SK-N-SH (cell line): ENCODE measurements at regions not wholly inside any gene's neighbourhood (a gene's known extent, or its start where the extent isn't known, plus 50 kb on each side); places are given as distances from the start of the nearest gene placed in this dataset.

Experiments used
- CTCF ChIA-PET: fragments of 300-600, 350-600 bp; formaldehyde crosslinking; extraction: SDS; loops from one replicate; lab custom pipeline; 2021; lab: Yijun Ruan, JAX
- POLR2A ChIA-PET: fragments of 350-600 bp; sonication (Branson Sonifier 250); formaldehyde crosslinking; extraction: SDS; loops from one replicate; lab custom pipeline; 2020; ENCODE audit warnings: antibody characterized with exemption, inconsistent platforms; lab: Yijun Ruan, JAX
- DNase-seq: peaks from one replicate; pipeline ENCODE4 v3.0.0; 2012
- H2AFZ ChIP-seq: fragments of 200-600 bp; sonication (generic); 2 replicates; pipeline ENCODE4 v1.8.1; 2016; ENCODE audit warnings: antibody characterized with exemption, mild to moderate bottlenecking, low read depth
- H3F3A ChIP-seq: fragments of 200-600 bp; sonication (generic); replicated peaks from 2 replicates; pipeline ENCODE3; 2016; ENCODE audit warnings: antibody characterized with exemption, mild to moderate bottlenecking; ENCODE audit not compliant: insufficient read depth
- H3K27ac ChIP-seq, 2 experiments: fragments of 200-500 bp in 1 of 2; fragments of 200-600 bp in 1 of 2; sonication (Bioruptor generic) in 1 of 2; sonication (generic), shearing (Covaris generic) in 1 of 2; 2 replicates each; pipeline versions ENCODE4 v1.5.1 to v1.6.1; 2014 to 2016; ENCODE audit warnings: low read depth in 2 of 2, inconsistent platforms in 1 of 2, low read length in 1 of 2, mild to moderate bottlenecking in 1 of 2, mixed read lengths in 1 of 2
- H3K27me3 ChIP-seq: fragments of 200-600 bp; sonication (generic), shearing (Covaris generic); 2 replicates; pipeline ENCODE4 v1.6.1; 2016; ENCODE audit warnings: mixed run types; ENCODE audit not compliant: insufficient read depth
- H3K36me3 ChIP-seq, 2 experiments: fragments of 200-500 bp in 1 of 2; fragments of 200-600 bp in 1 of 2; sonication (Bioruptor generic) in 1 of 2; sonication (generic) in 1 of 2; replicated peaks in 1 of 2; 2 replicates each; pipeline versions ENCODE3 to v1.5.1; 2014 to 2016; ENCODE audit warnings: low read length in 1 of 2, mild to moderate bottlenecking in 1 of 2; ENCODE audit not compliant: insufficient read depth in 2 of 2, control insufficient read depth in 1 of 2
- H3K4me1 ChIP-seq, 2 experiments: fragments of 200-500 bp in 1 of 2; fragments of 200-600 bp in 1 of 2; sonication (Bioruptor generic) in 1 of 2; sonication (generic), shearing (Covaris generic) in 1 of 2; 2 replicates each; pipeline versions ENCODE4 v1.5.1 to v1.6.1; 2014 to 2016; ENCODE audit warnings: low read depth in 1 of 2, low read length in 1 of 2, mixed run types in 1 of 2; ENCODE audit not compliant: insufficient read depth in 2 of 2, control insufficient read depth in 1 of 2
- H3K4me2 ChIP-seq: fragments of 200-600 bp; sonication (generic), shearing (Covaris generic); 2 replicates; pipeline ENCODE4 v1.6.1; 2017; ENCODE audit warnings: mixed run types
- H3K4me3 ChIP-seq, 2 experiments: fragments of 200-500 bp in 1 of 2; fragments of 200-600 bp in 1 of 2; sonication (Bioruptor generic) in 1 of 2; sonication (generic), shearing (Covaris generic) in 1 of 2; 2 replicates each; pipeline versions ENCODE4 v1.5.1 to v1.8.1; 2014 to 2016; ENCODE audit warnings: low read depth in 2 of 2, inconsistent platforms in 1 of 2, low read length in 1 of 2, mild to moderate bottlenecking in 1 of 2, mixed read lengths in 1 of 2, moderate library complexity in 1 of 2
- H3K79me2 ChIP-seq: fragments of 200-600 bp; sonication (generic); 2 replicates; pipeline ENCODE4 v1.8.1; 2017; ENCODE audit warnings: mild to moderate bottlenecking; ENCODE audit not compliant: insufficient read depth
- H3K9ac ChIP-seq: fragments of 200-600 bp; sonication (generic); 2 replicates; pipeline ENCODE4 v1.6.1; 2017; ENCODE audit warnings: mixed run types
- H3K9me2 ChIP-seq: fragments of 200-600 bp; sonication (generic); 2 replicates; pipeline ENCODE4 v1.6.1; 2017; ENCODE audit warnings: mixed run types
- H3K9me3 ChIP-seq: fragments of 200-600 bp; sonication (generic); 2 replicates; pipeline ENCODE4 v1.6.1; 2017; ENCODE audit warnings: mixed run types, mild to moderate bottlenecking, moderate library complexity
- H4K20me1 ChIP-seq: fragments of 200-600 bp; sonication (generic); 2 replicates; pipeline ENCODE4 v1.6.1; 2017; ENCODE audit warnings: mild to moderate bottlenecking, mixed run types; ENCODE audit not compliant: insufficient read depth
- ELF1 ChIP-seq: IDR thresholded peaks from 2 replicates; pipeline ENCODE4 v1.4.0; 2012
- EP300 ChIP-seq, 2 experiments: IDR thresholded peaks; 2 replicates each; pipeline versions ENCODE4 v1.4.0 to v1.6.1; 2012; ENCODE audit warnings: borderline replicate concordance in 1 of 2, low read depth in 1 of 2, low read length in 1 of 2
- FOXJ3 ChIP-seq: sonication (generic); formaldehyde crosslinking; IDR thresholded peaks from 2 replicates; pipeline ENCODE4 v1.5.1; 2020; ENCODE audit warnings: mild to moderate bottlenecking, missing genetic modification reagents
- FOXM1 ChIP-seq: IDR thresholded peaks from 2 replicates; pipeline ENCODE4 v1.4.0; 2012; ENCODE audit warnings: low read depth, mild to moderate bottlenecking
- GABPA ChIP-seq: IDR thresholded peaks from 2 replicates; pipeline ENCODE4 v1.4.0; 2012; ENCODE audit warnings: low read depth, mild to moderate bottlenecking
- JUND ChIP-seq: IDR thresholded peaks from 2 replicates; pipeline ENCODE4 v1.4.0; 2012
- RXRA ChIP-seq: IDR thresholded peaks from 2 replicates; pipeline ENCODE4 v1.4.0; 2012; ENCODE audit warnings: low read depth, mild to moderate bottlenecking, borderline replicate concordance
- SIN3A ChIP-seq: IDR thresholded peaks from 2 replicates; pipeline ENCODE4 v1.6.1; 2012; ENCODE audit warnings: low read depth, mild to moderate bottlenecking, low read length, moderate library complexity, borderline replicate concordance
- TEAD4 ChIP-seq: IDR thresholded peaks from 2 replicates; pipeline ENCODE4 v1.4.0; 2012; ENCODE audit warnings: mild to moderate bottlenecking, borderline replicate concordance; ENCODE audit not compliant: insufficient read depth
- YY1 ChIP-seq: IDR thresholded peaks from 2 replicates; pipeline ENCODE4 v1.4.0; 2012; ENCODE audit warnings: low read depth, mild to moderate bottlenecking
- WGBS: methylation state at CpG from one replicate; pipeline ENCODE4 v1.1.6; 2017; ENCODE audit warnings: low lambda C conversion rate; 5-methylcytosine and 5-hydroxymethylcytosine counted together
- TF ChIP-seq, protein P1 (sequence below): fragments of 150-350 bp; IDR thresholded peaks from 2 replicates; pipeline ENCODE4 v1.6.1; 2016; ENCODE audit warnings: mild to moderate bottlenecking, low read depth, low read length

DNA sequence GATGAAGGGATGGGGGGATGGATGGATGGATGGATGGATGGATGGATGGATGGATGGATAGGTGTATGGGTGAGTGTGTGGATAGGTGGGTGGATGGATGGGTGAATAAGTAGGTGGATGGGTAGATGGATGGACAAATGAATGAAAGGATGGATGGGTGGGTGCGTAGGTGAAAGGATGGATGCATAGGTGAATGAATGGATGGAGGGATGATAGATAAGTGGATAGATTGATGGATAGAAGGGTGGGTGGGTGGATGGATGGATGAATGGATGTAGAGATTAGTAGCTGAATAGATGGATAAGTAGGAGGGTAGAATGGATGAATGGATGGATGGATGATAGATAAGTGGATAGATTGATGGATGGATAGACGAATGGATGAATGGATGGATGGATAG lies 152.7 kb downstream of the MN1 start:
- CTCF ChIA-PET, result no interaction called here
- no peaks in the 10 kb centered on the region for H3K9me3 ChIP-seq
- no peak overlapping the region for H3K27ac ChIP-seq
- 64% methylated on average over 2 of the region's 2 CpGs for WGBS
- H3K79me2 ChIP-seq, result no peaks in the 10 kb centered on the region
- H3F3A ChIP-seq, result no peaks in the 10 kb centered on the region
- H3K9me2 ChIP-seq, result no peaks in the 10 kb centered on the region
- no peak overlapping the region for H2AFZ ChIP-seq
- H4K20me1 ChIP-seq, result no peaks in the 10 kb centered on the region
- TF ChIP-seq TEAD4, result no peak
- DNase-seq, result no peak
- H3K4me2 ChIP-seq, result no peak overlapping the region
- no peak overlapping the region for H3K9ac ChIP-seq
- POLR2A ChIA-PET, result no interaction called here
- H3K36me3 ChIP-seq, result no peaks in the 10 kb centered on the region
- no peaks in the 10 kb centered on the region for H3K4me1 ChIP-seq
- peaks cover 13% of the 10 kb centered on the region; the same call in 1 of the 2 replicates for H3K27me3 ChIP-seq
- no peak overlapping the region for H3K4me3 ChIP-seq

DNA sequence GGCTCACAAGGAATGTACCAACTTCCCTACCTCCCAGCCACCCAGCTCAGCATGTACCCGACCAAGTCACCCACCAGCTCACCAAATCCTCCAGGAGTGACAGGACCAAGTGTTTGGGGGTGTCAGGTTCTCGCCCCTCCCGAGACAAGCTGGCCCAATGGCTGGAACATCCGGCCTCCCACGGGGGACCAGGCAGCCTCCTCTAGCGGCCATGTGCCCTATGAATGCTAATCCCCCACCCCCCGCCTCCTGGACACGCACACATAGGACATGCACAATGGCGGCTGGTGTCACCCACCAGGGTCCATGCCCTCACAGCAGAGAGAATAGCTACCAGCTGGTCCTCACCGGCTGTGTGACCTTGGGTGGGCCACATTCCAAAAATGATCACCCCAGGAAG lies 151.0 kb downstream of the MN1 start:
- CTCF ChIA-PET, result no interaction called here
- H3K4me2 ChIP-seq, result no peak overlapping the region
- no peaks in the 10 kb centered on the region for H3F3A ChIP-seq
- 47% methylated on average over 4 of the region's 10 CpGs for WGBS
- H3K27me3 ChIP-seq, result peaks cover 13% of the 10 kb centered on the region; the same call in 1 of the 2 replicates
- H3K9ac ChIP-seq, result no peak overlapping the region
- H3K4me1 ChIP-seq, result no peaks in the 10 kb centered on the region
- no peak overlapping the region for H3K4me3 ChIP-seq
- no peak overlapping the region for H2AFZ ChIP-seq
- no peak for TF ChIP-seq JUND
- no peak for TF ChIP-seq SIN3A
- no peak for TF ChIP-seq RXRA
- no peak for TF ChIP-seq FOXJ3
- TF ChIP-seq, protein P1, sequence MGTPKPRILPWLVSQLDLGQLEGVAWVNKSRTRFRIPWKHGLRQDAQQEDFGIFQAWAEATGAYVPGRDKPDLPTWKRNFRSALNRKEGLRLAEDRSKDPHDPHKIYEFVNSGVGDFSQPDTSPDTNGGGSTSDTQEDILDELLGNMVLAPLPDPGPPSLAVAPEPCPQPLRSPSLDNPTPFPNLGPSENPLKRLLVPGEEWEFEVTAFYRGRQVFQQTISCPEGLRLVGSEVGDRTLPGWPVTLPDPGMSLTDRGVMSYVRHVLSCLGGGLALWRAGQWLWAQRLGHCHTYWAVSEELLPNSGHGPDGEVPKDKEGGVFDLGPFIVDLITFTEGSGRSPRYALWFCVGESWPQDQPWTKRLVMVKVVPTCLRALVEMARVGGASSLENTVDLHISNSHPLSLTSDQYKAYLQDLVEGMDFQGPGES, result no peak
- no peaks in the 10 kb centered on the region for H3K79me2 ChIP-seq
- H3K9me2 ChIP-seq, result no peaks in the 10 kb centered on the region
- no peaks in the 10 kb centered on the region for H4K20me1 ChIP-seq
- no peak overlapping the region for H3K27ac ChIP-seq
- H3K36me3 ChIP-seq, result no peaks in the 10 kb centered on the region
- POLR2A ChIA-PET, result no interaction called here
- DNase-seq, result no peak
- H3K9me3 ChIP-seq, result no peaks in the 10 kb centered on the region

DNA sequence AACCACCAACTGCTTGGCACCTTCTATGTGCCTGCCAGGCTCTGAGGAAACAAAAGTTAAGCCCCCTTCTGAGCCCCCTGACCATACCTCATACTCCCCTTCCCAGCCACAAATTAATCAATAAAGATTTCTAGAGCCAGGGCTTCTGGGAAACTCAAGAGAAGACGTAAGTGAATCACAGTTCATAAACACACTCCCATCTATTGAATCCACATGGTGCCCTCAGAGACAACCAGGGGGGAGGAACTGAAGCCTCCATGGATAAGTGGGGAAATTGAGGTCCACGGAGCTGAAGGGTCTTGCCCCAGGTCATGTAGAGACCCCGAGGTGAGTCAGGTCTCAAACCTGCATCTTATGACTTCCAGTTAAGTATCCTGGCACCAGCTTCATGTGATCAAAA lies 150.6 kb downstream of the MN1 start:
- Histone ChIP-seq H3K9ac (no peak overlapping the region), H3K9me3 (no peaks in the 10 kb centered on the region), H3K36me3 (no peaks in the 10 kb centered on the region), H3K27me3 (peaks cover 13% of the 10 kb centered on the region; the same call in 1 of the 2 replicates), H2AFZ (no peak overlapping the region), H3K4me1 (no peaks in the 10 kb centered on the region), H3K79me2 (no peaks in the 10 kb centered on the region), H3K4me2 (no peak overlapping the region), H4K20me1 (no peaks in the 10 kb centered on the region), H3K27ac (no peak overlapping the region)
- POLR2A ChIA-PET, result no interaction called here
- no peak for DNase-seq
- TF ChIP-seq ELF1, result no peak
- no peak for TF ChIP-seq YY1
- no peak for TF ChIP-seq TEAD4
- TF ChIP-seq EP300 (IDR thresholded peaks at IDR 0.05; ENCODE audit: borderline replicate concordance in 1 of 2, low read depth in 1 of 2, low read length in 1 of 2), result no peak
- TF ChIP-seq FOXM1, result no peak
- TF ChIP-seq GABPA, result no peak
- TF ChIP-seq, all 33 proteins: peak for 0
- WGBS, result 21% methylated on average over 3 of the region's 3 CpGs
- no peak overlapping the region for H3K4me3 ChIP-seq
- H3F3A ChIP-seq, result no peaks in the 10 kb centered on the region
- no peaks in the 10 kb centered on the region for H3K9me2 ChIP-seq
- CTCF ChIA-PET, result interaction anchor here (0.8 kb wide), 1 partner anchor 16 kb away, joined by 4 read pairs; no protein-coding TSS in a partner anchor
